ENCODE measurements at regions not wholly inside any gene's neighbourhood (a gene's known extent, or its start where the extent isn't known, plus 50 kb on each side); places are given as distances from the start of the nearest gene placed in this dataset.
"Not testable (repeated sequence)": the region's sequence is repeated elsewhere in the genome, so short reads cannot be mapped to it uniquely, and the experiment has no call there.

GRCh38 chr12:131266591-131267467 is 313.1 kb downstream of the ADGRD1 start:
- intact Hi-C loops (cut with DNase I) = no loop called here
- no peak for DNase-seq
- Histone ChIP-seq H3K27ac (no peak overlapping the region), H3K9me3 (no peaks in the 10 kb centered on the region), H3K27me3 (no peaks in the 10 kb centered on the region), H3K4me1 (no peaks in the 10 kb centered on the region), H3K36me3 (no peaks in the 10 kb centered on the region), H3K4me3 (no peak overlapping the region)
- ATAC-seq = no peak
- no peak for TF ChIP-seq CTCF (IDR thresholded peaks at IDR 0.05)

- Histone ChIP-seq H3K27ac (no peak overlapping the region), H3K27me3 (no peaks in the 10 kb centered on the region), H3K9me3 (no peaks in the 10 kb centered on the region), H3K4me3 (no peak overlapping the region), H3K36me3 (no peaks in the 10 kb centered on the region), H3K4me1 (no peaks in the 10 kb centered on the region)
- intact Hi-C loops (cut with DNase I) = no loop called here
- no peak for TF ChIP-seq CTCF (IDR thresholded peaks at IDR 0.05)
- ATAC-seq = no peak
- DNase-seq = no peak
Measured at GRCh38 chr12:131267576-131267975, 313.9 kb downstream of the ADGRD1 start.

GRCh38 chr12:131268123-131268522 is 314.4 kb downstream of the ADGRD1 start:
- ATAC-seq = peak; percentile 61
- H3K9me3 ChIP-seq; intact Hi-C loops (cut with DNase I); H3K27ac ChIP-seq; H3K27me3 ChIP-seq; H3K4me3 ChIP-seq; DNase-seq; H3K36me3 ChIP-seq; H3K4me1 ChIP-seq: not testable (repeated sequence)

GRCh38 chr12:131268571-131268970 is 314.9 kb downstream of the ADGRD1 start:
- H3K27me3 ChIP-seq; ATAC-seq; H3K4me3 ChIP-seq; DNase-seq; intact Hi-C loops (cut with DNase I); H3K4me1 ChIP-seq; H3K9me3 ChIP-seq; H3K36me3 ChIP-seq; H3K27ac ChIP-seq: not testable (repeated sequence)

GRCh38 chr12:131269551-131269950 is 315.8 kb downstream of the ADGRD1 start:
- H3K27me3 ChIP-seq = no peaks in the 10 kb centered on the region
- H3K27ac ChIP-seq = no peak overlapping the region
- ATAC-seq = no peak
- H3K4me3 ChIP-seq = no peak overlapping the region
- H3K36me3 ChIP-seq = no peaks in the 10 kb centered on the region
- no peak for TF ChIP-seq CTCF (IDR thresholded peaks at IDR 0.05)
- no peak for DNase-seq
- no peaks in the 10 kb centered on the region for H3K9me3 ChIP-seq
- no peaks in the 10 kb centered on the region for H3K4me1 ChIP-seq
- intact Hi-C loops (cut with DNase I) = no loop called here

GRCh38 chr12:131269977-131270376 is 316.3 kb downstream of the ADGRD1 start:
- H3K27ac ChIP-seq; intact Hi-C loops (cut with DNase I); H3K4me1 ChIP-seq; DNase-seq; H3K36me3 ChIP-seq; H3K4me3 ChIP-seq; H3K27me3 ChIP-seq; ATAC-seq; H3K9me3 ChIP-seq: not testable (repeated sequence)

GRCh38 chr12:131271724-131272123 is 318.0 kb downstream of the ADGRD1 start:
- Histone ChIP-seq H3K36me3 (no peaks in the 10 kb centered on the region), H3K27ac (no peak overlapping the region), H3K4me3 (no peak overlapping the region), H3K9me3 (no peaks in the 10 kb centered on the region), H3K4me1 (no peaks in the 10 kb centered on the region), H3K27me3 (no peaks in the 10 kb centered on the region)
- DNase-seq (no peak), ATAC-seq (no peak)
- TF ChIP-seq CTCF (IDR thresholded peaks at IDR 0.05) = no peak
- intact Hi-C loops (cut with DNase I) = no loop called here

GRCh38 chr12:131272283-131272814 is 318.6 kb downstream of the ADGRD1 start:
- ATAC-seq = not testable (repeated sequence)

More at GRCh38 chr12:131272283-131272814, 318.6 kb downstream of the ADGRD1 start:
- intact Hi-C loops (cut with DNase I); H3K27ac ChIP-seq; H3K36me3 ChIP-seq; H3K9me3 ChIP-seq; DNase-seq; H3K4me3 ChIP-seq; H3K27me3 ChIP-seq; H3K4me1 ChIP-seq: not testable (repeated sequence)
